NCI-H345 treated with DMSO at 0.1 percent for 48 hours (cell line): ENCODE measurements at regions not wholly inside any gene's neighbourhood (a gene's known extent, or its start where the extent isn't known, plus 50 kb on each side); places are given as distances from the start of the nearest gene placed in this dataset.
"Not testable (repeated sequence)": the region's sequence is repeated elsewhere in the genome, so short reads cannot be mapped to it uniquely, and the experiment has no call there.

Experiments used
- DNase-seq: peaks from one replicate; lab custom pipeline; 2025; ENCODE audit not compliant: unreplicated experiment; lab: John Stamatoyannopoulos, UW

DNA sequence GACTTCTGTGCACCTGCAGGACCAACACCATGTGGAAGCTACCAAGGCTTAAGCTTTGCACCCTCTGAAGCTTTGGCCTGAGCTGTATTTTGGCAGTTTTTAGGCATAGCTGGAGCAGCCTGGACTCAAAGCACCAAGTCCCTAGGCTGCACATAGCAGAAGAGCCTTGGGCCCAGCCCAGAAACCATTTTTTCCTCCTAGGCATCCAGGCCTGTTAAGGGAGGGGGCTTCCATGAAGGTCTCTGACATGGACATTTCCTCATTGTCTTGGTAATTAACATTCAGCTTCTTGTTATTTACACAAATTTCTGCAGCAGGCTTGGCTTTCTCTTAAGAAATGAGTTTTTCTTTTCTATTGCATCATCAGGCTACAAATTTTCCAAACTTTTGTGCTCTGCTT is 475.8 kb upstream of the FLRT2 start:
- no peak for DNase-seq

DNA sequence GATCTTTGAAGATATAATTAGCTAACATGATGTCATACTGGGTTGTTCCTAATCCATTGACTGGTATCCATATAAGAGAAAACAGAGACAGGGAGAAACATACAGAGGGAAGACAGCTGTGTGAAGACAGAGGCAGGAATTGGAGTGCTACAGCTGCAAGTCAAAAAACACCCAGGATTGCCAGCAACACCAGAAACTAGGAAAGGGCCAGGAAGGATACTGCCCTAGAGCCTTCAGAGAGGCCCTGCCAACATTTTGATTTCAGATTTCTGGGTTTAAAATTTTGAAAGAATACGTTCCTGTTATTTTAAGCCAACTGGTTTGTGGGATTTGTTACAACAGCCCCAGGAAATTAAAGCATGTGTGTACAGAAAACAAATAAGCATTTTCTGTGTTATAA is 473.7 kb upstream of the FLRT2 start:
- no peak for DNase-seq

DNA sequence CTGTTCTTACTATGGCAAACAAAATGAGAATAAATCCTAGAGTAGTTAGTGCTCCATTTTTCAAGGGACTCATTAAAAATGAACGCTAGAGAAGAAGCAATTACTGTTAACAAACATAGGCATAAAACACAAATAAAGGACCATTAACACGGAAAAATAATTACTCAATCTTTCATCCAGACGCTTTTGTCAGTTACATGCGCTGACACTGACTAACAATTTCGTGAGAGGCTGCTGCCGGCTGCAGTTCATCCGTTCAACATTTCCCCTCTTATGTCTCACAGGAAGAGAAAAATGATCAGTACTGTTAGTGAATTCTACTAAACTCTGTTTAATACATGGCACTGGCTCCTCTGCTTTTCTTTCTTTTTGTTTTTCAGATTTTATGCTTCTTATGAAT is 472.7 kb upstream of the FLRT2 start:
- no peak for DNase-seq

DNA sequence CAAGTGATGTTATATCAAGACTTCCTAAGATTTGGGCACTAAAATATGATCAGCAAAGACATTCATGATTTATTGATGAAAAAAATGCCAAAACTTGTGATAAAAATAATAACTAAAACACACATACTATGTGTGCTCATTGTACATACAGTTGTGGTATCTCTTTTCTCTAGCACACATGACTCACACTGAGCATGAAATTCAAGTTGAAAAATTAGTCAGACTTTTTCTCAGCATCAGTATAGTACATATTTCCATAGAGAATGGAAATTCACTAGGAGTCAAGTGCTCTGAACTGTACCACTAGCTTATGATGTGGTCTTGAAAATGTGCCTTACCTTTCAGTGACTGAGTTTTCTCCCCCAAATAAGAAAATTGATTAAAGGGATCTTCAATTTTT is 471.8 kb upstream of the FLRT2 start:
- no peak for DNase-seq

DNA sequence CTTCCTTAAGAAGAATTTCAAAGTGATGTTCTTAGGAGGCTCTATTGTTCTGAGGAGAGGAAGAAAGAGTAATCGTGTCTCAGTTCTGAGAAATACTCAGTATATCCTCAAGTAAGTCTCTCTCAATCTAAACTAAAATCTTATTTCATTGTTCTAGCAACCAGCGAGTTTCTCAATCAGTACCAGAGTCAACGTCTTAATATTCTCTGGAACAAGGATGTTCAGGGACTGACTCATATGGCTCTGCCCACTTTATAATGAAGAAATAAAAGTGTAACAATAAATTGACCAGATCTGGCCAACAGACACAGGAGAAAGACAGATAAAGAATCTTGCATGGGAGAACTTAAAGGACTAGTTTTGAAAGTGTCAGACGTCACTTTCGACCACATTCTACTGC is 469.8 kb upstream of the FLRT2 start:
- DNase-seq = no peak

GRCh38 chr14:85061256-85061655 is 468.7 kb upstream of the FLRT2 start:
- no peak for DNase-seq

DNA sequence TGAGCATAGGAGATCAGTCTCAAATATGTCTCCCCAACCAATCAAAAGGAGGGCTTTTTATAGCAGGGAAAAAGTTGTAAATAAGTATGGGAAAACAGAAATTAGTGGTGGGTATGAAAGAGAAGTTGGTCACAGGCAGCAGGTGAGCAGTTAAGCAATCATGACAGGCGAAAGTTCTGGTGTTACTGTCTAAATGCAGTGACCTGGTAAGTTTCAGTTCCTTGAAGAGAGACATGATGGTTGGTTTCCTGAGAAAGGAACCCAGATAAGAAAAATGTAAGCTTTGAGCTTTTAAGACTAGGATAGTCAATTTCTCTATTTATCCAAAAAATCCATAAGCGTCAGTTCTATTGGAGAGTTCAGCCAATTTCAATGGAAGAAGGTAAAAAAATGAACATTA is 466.2 kb upstream of the FLRT2 start:
- DNase-seq = no peak

DNA sequence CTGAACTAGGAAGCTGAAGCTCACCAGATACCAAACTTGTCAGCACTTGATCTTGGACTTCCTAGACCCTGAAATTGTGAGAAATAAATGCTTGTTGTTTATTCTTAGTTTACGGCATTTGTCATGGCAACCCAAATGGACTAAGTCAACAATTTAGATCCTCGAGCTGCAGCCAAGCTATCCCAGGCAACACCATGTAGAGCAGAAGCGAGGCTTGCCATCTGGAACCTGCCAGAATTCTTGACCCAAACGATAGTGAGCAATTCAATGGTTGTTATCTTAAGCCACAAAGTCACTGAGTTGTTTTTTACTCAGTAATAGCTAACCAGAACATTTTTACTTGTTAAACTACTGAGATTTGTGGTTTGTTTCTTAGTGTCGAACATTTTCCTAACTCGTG is 458.5 kb upstream of the FLRT2 start:
- no peak for DNase-seq

DNA sequence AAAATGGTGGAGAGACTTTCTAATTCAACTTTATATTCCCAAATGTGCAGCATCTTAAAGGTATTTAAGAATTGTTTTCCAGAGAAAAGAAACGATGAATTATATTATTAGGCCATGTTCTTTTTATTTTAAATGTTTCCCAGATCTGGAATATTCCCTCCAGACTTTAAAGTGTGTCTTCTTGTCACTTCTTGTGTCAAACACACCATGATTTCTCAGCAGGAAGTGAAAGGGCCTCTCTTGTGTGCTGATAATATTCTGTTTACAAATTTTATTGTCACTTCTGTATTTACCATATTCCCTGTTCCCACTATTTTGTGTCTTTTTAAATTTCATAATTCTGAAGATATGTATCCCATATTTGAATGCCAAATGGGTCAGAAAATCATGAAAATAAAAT is 455.0 kb upstream of the FLRT2 start:
- no peak for DNase-seq

DNA sequence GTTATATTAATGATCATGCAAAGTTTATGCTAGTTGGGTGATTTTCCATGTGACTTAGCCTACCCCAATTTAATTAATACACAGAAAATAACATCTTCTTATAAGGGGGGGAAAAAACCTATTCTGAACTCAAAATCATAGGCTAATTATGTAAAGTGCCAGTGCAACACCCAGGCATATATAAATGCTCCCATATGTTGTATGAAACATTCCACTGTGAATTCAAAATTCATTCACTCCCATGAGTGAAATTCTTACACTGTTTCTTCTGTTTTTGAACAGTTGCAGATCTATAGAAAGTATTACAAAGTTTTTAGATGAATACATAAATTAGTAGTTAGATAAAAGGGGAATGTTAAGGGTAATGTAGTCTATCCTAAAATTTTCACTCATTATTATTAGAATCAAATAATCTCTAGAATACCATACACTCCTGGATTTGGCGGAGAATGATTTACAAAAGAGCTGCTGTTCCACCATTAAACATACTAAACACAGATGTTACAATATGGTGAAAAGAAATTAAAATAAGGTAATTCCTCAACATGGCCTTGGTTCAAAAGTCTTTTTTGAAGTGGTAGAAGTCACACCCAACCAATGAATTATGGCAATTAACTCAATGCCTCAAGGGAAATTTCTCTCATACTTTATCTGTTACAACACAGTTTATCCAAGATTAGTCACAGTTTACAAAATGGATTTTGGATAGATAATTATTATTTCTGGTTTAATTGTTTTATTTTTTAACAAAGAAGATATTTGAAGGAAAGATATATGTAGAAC is 454.1 kb upstream of the FLRT2 start:
- DNase-seq = no peak

- DNase-seq = not testable (repeated sequence)
Measured at GRCh38 chr14:85077716-85078115, 452.2 kb upstream of the FLRT2 start.

DNA sequence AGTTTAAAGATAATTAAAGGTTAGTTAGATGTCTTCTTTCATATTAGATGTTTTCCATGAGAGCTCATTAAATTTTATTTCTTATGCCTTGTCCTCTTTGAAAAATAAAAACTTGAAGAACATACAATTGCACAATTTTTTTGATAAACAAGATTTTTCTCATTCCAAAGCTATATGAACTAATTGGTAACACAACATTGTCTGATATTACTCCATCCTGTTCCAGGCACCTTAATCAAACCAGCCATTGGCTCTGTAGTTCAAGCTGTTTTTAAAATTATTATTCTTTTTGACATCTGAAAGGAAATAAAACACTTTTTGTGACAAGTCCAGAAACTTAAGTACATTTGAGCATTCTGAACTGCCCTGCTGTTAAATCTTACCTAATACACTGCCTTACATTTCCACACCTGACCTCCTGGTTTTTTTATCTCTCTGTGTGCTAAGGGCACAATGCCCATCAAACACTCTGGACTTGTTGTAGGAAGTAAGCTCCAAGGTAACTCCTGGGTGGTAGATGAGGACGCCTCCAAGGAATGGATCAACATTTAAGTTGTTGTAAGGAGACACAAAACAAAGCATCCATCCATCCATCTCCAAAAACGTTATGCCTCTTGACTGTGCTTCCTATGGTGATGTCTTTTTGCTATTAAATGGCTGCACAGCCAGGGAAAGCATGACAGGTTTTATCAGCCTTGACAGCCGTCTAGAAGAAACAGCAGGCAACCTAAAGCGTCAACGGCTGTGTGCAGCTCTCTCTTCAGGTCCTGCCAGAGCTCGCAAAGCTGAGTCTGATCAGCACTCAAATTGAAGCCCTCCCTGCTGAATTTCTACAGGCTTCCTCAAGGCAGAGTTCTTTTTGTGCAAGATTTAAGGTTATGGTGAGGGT is 449.9 kb upstream of the FLRT2 start:
- no peak for DNase-seq

DNA sequence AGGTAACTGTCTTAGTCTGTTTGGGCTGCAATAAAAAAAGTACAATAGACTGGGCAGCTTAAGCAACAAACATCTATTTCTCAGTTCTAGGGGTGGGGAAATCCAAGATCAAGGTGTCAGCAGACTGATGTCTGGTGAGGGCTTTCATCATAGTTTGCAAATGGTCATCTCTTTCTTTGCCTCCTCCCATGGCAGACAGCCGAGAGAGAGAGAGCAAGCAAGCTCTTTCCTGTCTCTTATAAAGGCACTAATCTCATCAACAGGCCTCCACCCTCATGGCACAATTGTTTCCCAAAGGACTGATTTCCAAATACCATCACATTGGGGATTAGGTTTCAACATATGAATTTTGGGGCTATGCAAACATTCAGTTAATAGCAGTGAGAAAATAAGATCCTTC is 445.6 kb upstream of the FLRT2 start:
- DNase-seq = no peak

GRCh38 chr14:85085981-85086380 is 444.0 kb upstream of the FLRT2 start:
- DNase-seq = no peak

DNA sequence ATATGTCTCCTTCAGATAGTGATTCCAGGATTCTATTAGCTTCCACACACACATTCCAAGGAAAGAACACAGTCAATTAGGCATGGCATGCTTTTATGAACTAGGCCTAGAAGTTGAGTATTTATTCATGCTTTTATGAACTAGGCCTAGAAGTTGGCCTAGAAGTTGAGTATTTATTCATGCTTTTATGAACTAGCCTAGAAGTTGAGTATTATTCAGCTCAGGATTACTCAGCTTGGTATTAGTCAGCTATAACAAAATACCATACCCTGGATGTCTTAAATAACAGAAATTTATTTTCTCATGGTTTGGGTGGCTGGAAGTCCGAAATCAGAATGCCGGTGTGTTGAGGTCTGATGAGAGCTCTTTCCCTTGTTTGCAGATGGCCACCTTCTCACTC is 442.7 kb upstream of the FLRT2 start:
- DNase-seq = no peak

DNA sequence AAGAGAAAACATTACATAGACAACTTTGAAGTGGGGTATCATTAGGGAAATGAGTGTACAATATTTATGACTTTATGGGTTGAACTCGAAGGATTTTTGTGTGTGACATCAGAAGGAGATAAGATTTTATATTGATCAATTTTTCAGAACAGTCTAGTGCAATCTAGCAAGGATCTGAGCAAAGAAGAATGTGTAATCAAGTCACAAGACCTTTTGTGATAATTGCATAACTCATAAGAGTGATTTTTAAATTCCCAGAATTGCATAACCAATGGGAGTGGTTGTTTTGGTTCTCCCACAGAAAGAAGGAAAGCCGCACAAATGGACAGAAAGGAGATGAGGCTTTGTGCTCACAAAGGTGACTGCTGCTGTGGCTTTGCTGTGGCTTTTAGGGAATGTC is 441.8 kb upstream of the FLRT2 start:
- DNase-seq = no peak

DNA sequence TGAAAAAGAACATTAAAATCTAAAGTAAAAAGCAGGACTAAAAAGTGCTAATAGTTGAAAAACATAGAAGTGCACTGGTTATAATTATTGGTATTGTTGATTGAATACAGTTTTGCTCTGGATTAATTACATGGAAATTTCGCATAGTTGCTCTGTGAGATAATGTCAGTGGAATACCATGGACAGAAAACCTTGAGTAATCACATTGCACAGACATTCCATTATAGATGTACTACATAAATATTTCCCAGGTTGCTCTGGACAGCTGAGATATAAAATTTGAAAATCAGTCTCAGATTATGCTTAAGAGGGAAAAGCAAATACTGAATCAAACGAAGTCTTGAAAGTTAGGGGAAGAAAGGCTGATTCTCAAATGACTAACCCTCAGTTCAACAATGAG is 439.3 kb upstream of the FLRT2 start:
- no peak for DNase-seq

DNA sequence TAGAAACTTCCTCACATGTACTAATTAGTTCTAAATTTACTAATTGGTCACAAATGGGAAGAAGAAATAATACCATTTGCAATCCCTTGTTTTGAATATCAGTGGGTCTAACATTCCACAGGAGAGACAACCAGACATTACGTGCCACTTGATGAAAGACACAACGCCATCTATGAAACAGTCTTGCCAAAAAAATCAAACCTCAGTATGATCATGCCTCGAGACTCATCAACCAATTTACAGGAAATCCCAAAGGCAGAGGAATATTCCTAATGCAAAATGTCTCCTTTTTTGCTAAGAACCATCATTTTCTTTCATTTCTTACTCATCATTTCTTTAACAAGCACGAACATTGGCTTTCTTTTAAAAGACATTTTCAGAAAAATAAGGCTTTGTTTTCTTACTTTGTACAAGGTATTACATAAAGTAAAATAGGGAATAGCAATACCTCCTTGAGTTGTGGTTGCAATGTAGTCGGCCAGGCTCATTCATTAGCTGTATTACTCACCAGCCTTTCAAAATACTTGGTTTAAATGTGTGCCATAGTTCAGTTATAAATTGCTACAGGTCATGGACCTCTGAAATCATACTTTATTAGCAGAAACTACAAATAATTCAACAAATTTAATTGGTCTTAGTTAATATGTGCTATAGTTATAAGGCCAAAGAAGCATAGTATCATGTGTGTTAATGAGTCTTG is 436.2 kb upstream of the FLRT2 start:
- DNase-seq = no peak

DNA sequence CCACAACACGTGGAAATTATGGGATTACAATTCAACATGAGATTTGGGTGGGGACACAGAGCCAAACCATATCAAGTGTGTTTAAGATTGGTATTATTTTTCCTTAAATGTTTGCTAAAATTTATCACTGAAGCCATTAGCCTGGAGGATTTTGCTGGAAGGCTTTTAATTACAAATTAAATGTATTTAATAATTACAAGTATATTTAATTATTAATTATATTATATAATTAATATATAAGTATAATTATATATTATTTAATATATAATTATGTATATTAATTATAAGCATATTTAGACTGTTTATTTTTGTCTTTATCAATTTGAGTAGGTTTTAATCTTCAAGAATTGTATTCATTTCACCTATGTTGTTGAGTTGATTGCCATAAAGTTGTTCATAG is 427.4 kb upstream of the FLRT2 start:
- no peak for DNase-seq

DNA sequence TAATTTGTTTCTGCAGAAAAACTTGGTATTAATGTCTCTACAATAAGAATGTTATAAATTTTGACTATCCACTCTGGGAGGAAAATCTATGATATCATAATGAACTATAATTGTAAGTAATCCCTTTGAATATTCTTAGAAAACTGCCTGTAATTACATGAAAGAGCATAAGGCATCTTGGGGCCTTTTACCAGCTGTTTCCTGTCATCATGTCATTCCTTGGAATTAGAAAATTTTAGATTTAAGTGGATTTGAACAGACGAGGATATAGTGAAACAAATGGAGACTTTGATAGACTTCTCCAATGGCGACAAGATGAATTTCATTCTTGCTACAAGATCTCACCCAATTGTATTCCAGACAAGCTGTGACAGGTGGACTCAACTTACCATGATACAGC is 423.4 kb upstream of the FLRT2 start:
- no peak for DNase-seq

DNA sequence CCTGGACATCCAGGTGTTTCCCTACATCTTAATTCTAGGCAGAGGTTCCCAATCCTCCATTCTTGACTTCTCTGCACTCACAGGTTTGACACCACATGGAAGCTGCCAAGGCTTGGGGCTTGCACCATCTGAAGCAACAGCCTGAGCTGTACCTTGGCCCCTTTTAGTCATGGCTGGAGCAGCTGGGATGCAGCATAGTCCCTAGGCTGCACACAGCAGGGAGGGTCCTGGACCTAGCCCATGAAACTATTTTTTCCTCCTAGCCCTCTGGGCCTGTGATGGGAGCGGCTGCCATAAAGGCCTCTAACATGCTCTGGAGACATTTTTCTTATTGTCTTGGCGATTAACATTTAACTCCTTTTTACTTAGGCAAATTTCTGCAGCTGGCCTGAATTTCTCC is 417.2 kb upstream of the FLRT2 start:
- DNase-seq = no peak

- no peak for DNase-seq
Measured at GRCh38 chr14:85115921-85116320, 414.0 kb upstream of the FLRT2 start.
